ENCODE measurements at regions not wholly inside any gene's neighbourhood (a gene's known extent, or its start where the extent isn't known, plus 50 kb on each side); places are given as distances from the start of the nearest gene placed in this dataset.
"Not testable (repeated sequence)": the region's sequence is repeated elsewhere in the genome, so short reads cannot be mapped to it uniquely, and the experiment has no call there.

GRCh38 chr10:125265579-125265955, 105.2 kb upstream of the CTBP2 start:
- no peak for DNase-seq

GRCh38 chr10:125264757-125265578, 104.6 kb upstream of the CTBP2 start:
- DNase-seq: no peak

GRCh38 chr10:125264091-125264490, 103.7 kb upstream of the CTBP2 start:
- no peak for DNase-seq

GRCh38 chr10:125263551-125263950, 103.2 kb upstream of the CTBP2 start:
- DNase-seq: no peak

- no peak for DNase-seq
These were observed 102.6 kb upstream of the CTBP2 start for GRCh38 chr10:125262920-125263319.

- no peak for DNase-seq
These were observed 102.0 kb upstream of the CTBP2 start for GRCh38 chr10:125262409-125262808.

- DNase-seq: no peak
These were observed 101.3 kb upstream of the CTBP2 start for GRCh38 chr10:125261491-125262186.

GRCh38 chr10:125260260-125260659, 99.9 kb upstream of the CTBP2 start:
- no peak for DNase-seq

- no peak for DNase-seq
These were observed 99.3 kb upstream of the CTBP2 start for GRCh38 chr10:125259651-125260050.

- no peak for DNase-seq
These were observed 98.3 kb upstream of the CTBP2 start for GRCh38 chr10:125258676-125259075.

- no peak for DNase-seq
These were observed 97.3 kb upstream of the CTBP2 start for GRCh38 chr10:125257521-125258108.

GRCh38 chr10:125256026-125256425, 95.7 kb upstream of the CTBP2 start:
- DNase-seq: no peak

- no peak for DNase-seq
These were observed 92.6 kb upstream of the CTBP2 start for GRCh38 chr10:125252937-125253336.

GRCh38 chr10:125250834-125251233, 90.5 kb upstream of the CTBP2 start:
- not testable (repeated sequence) for DNase-seq

- no peak for DNase-seq
These were observed 89.6 kb upstream of the CTBP2 start for GRCh38 chr10:125249948-125250347.

- DNase-seq: no peak
These were observed 88.1 kb upstream of the CTBP2 start for GRCh38 chr10:125248489-125248888.

GRCh38 chr10:125247576-125247975, 87.2 kb upstream of the CTBP2 start:
- DNase-seq: no peak

- DNase-seq: no peak
These were observed 83.3 kb upstream of the CTBP2 start for GRCh38 chr10:125243532-125244253.

- DNase-seq: no peak
These were observed 78.3 kb upstream of the CTBP2 start for GRCh38 chr10:125238682-125239081.

- DNase-seq: no peak
These were observed 75.7 kb upstream of the CTBP2 start for GRCh38 chr10:125236091-125236490.

- DNase-seq: no peak
These were observed 75.0 kb upstream of the CTBP2 start for GRCh38 chr10:125235093-125236069.

- not testable (repeated sequence) for DNase-seq
These were observed 74.2 kb upstream of the CTBP2 start for GRCh38 chr10:125234576-125234975.

Data from femur (tissue), 1 donor.